Right lobe of liver (tissue), 6 donors: ENCODE measurements at regions not wholly inside any gene's neighbourhood (a gene's known extent, or its start where the extent isn't known, plus 50 kb on each side); places are given as distances from the start of the nearest gene placed in this dataset.
A peak's percentile ranks its signal among the peaks of the same experiment; 100 is the strongest.

Source experiments
- ATAC-seq, 4 donors: fragments of 200-7000 bp; cut with Tn5 transposase; one replicate each; pipeline ENCODE4 v1.9.1; 2020; ENCODE audit warnings: mild to moderate bottlenecking in 4 of 4, moderate library complexity in 4 of 4
- DNase-seq, 3 donors: peaks; one replicate each; pipeline ENCODE4 v3.0.0-alpha.2; 2020
- H3K27ac ChIP-seq, 3 donors: fragments of 200-600 bp; one replicate each; pipeline ENCODE4 v1.8.0; 2022
- H3K27me3 ChIP-seq, 2 donors: fragments of 200-600 bp; one replicate each; pipeline ENCODE4 v1.8.0; 2022
- H3K36me3 ChIP-seq, 4 donors: fragments of 200-600 bp; sonication (generic) in 1 of 4; one replicate each; pipeline versions ENCODE4 v1.5.1 to v1.8.0; 2017 to 2022; ENCODE audit warnings: control low read depth in 1 of 4
- H3K4me1 ChIP-seq, 4 donors: fragments of 200-600 bp; sonication (generic) in 1 of 4; one replicate each; pipeline versions ENCODE4 v1.5.1 to v1.8.0; 2017 to 2022; ENCODE audit warnings: control low read depth in 1 of 4
- H3K4me3 ChIP-seq, 3 donors: fragments of 200-600 bp; one replicate each; pipeline ENCODE4 v1.8.0; 2022
- H3K9me3 ChIP-seq, 4 donors: fragments of 200-600 bp; sonication (generic) in 1 of 4; one replicate each; pipeline versions ENCODE4 v1.5.1 to v1.8.0; 2017 to 2022; ENCODE audit warnings: control low read depth in 1 of 4
- CTCF ChIP-seq, 4 donors: fragments of 200-600 bp in 3 of 4; fragments of 450-650 bp in 1 of 4; IDR thresholded peaks; one replicate each; pipeline versions ENCODE4 v1.5.1 to v1.8.0; 2016 to 2022; ENCODE audit warnings: antibody characterized with exemption in 4 of 4, mild to moderate bottlenecking in 2 of 4
- POLR2A ChIP-seq: fragments of 450-650 bp; IDR thresholded peaks from one replicate; pipeline ENCODE4 v1.6.1; 2017; ENCODE audit warnings: antibody characterized with exemption, mild to moderate bottlenecking
- WGBS: methylation state at CpG from one replicate; pipeline ENCODE4 v1.1.6; 2018; ENCODE audit warnings: low coverage, low lambda C conversion rate; ENCODE audit not compliant: insufficient coverage; ENCODE audit errors: missing lambda C conversion rate; 5-methylcytosine and 5-hydroxymethylcytosine counted together
- intact Hi-C, 2 donors: fragments of 100-400 bp; cut with DNase I; formaldehyde crosslinking; loops; one replicate each; pipeline versions ENCODE4 v1.11.2 to v1.14.1; 2022
- donor health status: DM: no; HTN: yes; CAD: no.
- donor health status: DM: no; HTN: no; CAD: no.
- donor health status: DM: no; HTN: no; CAD: no.
- donor health status: DM: no; HTN: yes; CAD: no.
- donor health status: DM: no; HTN: yes; CAD: no.

GRCh38 chr5:12016159-12016746 lies 112.0 kb upstream of the CTNND2 start:
- no peak for DNase-seq
- 68% methylated on average over 7 of the region's 7 CpGs for WGBS
- H3K9me3 ChIP-seq, result no peaks in the 10 kb centered on the region
- H3K4me3 ChIP-seq, result no peak overlapping the region
- intact Hi-C loops, result no loop called here
- H3K27me3 ChIP-seq, result no peaks in the 10 kb centered on the region
- H3K4me1 ChIP-seq, result no peaks in the 10 kb centered on the region
- TF ChIP-seq POLR2A (no peak), CTCF (IDR thresholded peaks at IDR 0.05) (no peak)
- H3K27ac ChIP-seq, result no peak overlapping the region
- no peaks in the 10 kb centered on the region for H3K36me3 ChIP-seq
- no peak for ATAC-seq

GRCh38 chr5:12013351-12013750 lies 109.1 kb upstream of the CTNND2 start:
- no peak for TF ChIP-seq POLR2A
- TF ChIP-seq CTCF (IDR thresholded peaks at IDR 0.05), result no peak
- Histone ChIP-seq H3K27ac (no peak overlapping the region), H3K27me3 (no peaks in the 10 kb centered on the region), H3K36me3 (no peaks in the 10 kb centered on the region), H3K4me1 (no peaks in the 10 kb centered on the region), H3K4me3 (no peak overlapping the region), H3K9me3 (no peaks in the 10 kb centered on the region)
- ATAC-seq, result no peak
- 75% methylated on average over 1 of the region's 1 CpG for WGBS
- no peak for DNase-seq
- intact Hi-C loops, result no loop called here

- intact Hi-C loops, result no loop called here
- Histone ChIP-seq H3K4me1 (no peaks in the 10 kb centered on the region), H3K27me3 (no peaks in the 10 kb centered on the region), H3K9me3 (no peaks in the 10 kb centered on the region), H3K27ac (no peak overlapping the region), H3K4me3 (no peak overlapping the region), H3K36me3 (no peaks in the 10 kb centered on the region)
- TF ChIP-seq POLR2A, result no peak
- ATAC-seq (no peak), DNase-seq (no peak)
- no CpG with 5 or more reads among the region's 2 CpGs for WGBS
Observed at GRCh38 chr5:12003680-12004079, 99.4 kb upstream of the CTNND2 start.

GRCh38 chr5:11998397-11998796 lies 94.2 kb upstream of the CTNND2 start:
- Histone ChIP-seq H3K36me3 (no peaks in the 10 kb centered on the region), H3K27ac (no peak overlapping the region), H3K4me1 (no peaks in the 10 kb centered on the region), H3K27me3 (no peaks in the 10 kb centered on the region), H3K4me3 (no peak overlapping the region), H3K9me3 (no peaks in the 10 kb centered on the region)
- ATAC-seq, result peak in 3 of 4 donors; percentile 15 to 42 (median 33)
- intact Hi-C loops, result no loop called here
- no peak for DNase-seq
- TF ChIP-seq POLR2A, result no peak
- no peak for TF ChIP-seq CTCF (IDR thresholded peaks at IDR 0.05)

GRCh38 chr5:11997942-11998341 lies 93.7 kb upstream of the CTNND2 start:
- intact Hi-C loops, result no loop called here
- Histone ChIP-seq H3K27ac (no peak overlapping the region), H3K9me3 (no peaks in the 10 kb centered on the region), H3K4me1 (no peaks in the 10 kb centered on the region), H3K27me3 (no peaks in the 10 kb centered on the region), H3K36me3 (no peaks in the 10 kb centered on the region), H3K4me3 (no peak overlapping the region)
- no peak for TF ChIP-seq CTCF (IDR thresholded peaks at IDR 0.05)
- no peak for TF ChIP-seq POLR2A
- DNase-seq (peak in 2 of 3 donors; percentile 26 to 53), ATAC-seq (peak in 3 of 4 donors; percentile 41 to 84 (median 70))
- 62% methylated on average over 11 of the region's 11 CpGs for WGBS
